Inferior parietal cortex (tissue), 1 donor: ENCODE measurements at regions not wholly inside any gene's neighbourhood (a gene's known extent, or its start where the extent isn't known, plus 50 kb on each side); places are given as distances from the start of the nearest gene placed in this dataset.

Experiments
- DNase-seq: peaks from one replicate; pipeline ENCODE4 v3.0.0-alpha.2; 2016; ENCODE audit errors: extremely low spot score

DNA sequence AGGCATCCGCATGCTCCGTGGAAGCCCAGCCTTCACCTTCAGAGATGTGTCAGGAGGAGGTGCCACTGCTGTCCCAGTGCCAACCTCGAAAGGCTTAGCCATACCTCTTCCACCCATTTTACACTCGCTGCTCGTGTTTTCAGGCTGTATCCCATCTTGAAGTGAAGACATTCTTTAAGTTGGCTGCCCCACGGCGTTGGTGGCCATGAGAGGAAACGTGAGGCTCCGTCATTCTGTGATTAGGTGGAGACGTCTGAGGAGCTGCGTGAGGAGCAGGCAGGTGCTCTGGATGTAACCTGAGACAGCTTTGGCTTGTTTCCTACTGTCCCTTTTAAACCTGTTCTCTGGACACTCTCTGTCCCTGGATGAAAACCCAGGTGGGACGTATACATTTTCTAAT lies 159.9 kb upstream of the RNF32 start:
- no peak for DNase-seq

DNA sequence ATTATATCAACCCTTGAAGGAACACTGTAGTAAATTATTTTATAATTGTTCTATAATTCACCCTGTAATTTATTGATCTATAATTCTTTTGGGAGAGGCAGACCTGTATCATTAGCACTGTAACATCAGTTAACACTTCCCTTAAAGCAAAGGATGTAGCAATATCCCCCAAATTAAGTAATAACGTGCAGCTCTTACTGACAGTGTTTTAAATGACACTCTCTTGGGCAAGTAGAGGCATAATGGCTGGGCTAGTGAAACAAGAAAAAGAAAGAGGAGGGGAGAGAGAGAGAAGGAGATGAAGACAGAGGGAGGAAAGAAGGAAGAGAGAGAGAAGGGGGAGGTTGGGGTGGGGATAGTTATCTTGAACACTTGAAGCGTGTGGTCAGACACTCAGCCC lies 161.0 kb upstream of the RNF32 start:
- DNase-seq: no peak

DNA sequence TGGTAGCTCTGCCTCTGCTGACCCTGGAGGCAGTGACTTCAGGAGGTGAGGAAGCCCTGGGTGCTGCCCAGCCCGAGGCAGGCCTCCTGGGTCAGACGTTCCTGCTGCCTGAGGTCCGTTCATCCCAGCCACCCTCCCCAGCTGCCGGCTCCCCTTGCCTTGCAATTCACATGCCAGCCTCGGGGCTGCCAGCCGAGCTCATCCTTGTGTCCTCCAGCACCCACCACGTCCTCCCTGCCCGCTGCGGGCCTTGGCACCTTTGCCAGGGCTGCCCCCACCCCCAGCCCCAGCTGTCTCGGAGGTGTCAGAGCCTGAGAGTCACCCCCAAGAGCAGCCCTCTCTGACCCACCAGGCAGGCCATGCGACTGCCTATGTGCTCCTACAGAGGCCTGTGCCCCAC lies 162.1 kb upstream of the RNF32 start:
- DNase-seq: no peak

- no peak for DNase-seq
Observed at GRCh38 chr7:156475666-156476065, 164.9 kb upstream of the RNF32 start.

DNA sequence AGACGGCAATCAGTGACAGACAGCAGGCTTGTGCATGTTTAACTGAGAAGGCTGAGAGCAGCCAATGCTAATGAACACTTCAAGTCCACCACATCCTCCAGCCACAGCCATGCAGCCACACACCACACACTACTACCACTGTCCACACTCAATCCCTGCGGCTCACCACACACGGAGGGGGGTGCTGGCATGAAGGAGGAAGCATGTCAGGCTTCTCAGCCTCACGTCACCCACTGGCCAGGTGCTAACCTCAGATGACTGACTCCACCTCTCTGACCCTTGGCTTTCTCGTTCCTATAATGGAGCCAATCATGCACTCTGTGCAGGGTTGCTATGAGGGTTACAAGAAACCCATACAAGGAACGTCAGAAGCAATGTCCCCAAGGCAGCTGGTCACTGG lies 165.4 kb upstream of the RNF32 start:
- no peak for DNase-seq

DNA sequence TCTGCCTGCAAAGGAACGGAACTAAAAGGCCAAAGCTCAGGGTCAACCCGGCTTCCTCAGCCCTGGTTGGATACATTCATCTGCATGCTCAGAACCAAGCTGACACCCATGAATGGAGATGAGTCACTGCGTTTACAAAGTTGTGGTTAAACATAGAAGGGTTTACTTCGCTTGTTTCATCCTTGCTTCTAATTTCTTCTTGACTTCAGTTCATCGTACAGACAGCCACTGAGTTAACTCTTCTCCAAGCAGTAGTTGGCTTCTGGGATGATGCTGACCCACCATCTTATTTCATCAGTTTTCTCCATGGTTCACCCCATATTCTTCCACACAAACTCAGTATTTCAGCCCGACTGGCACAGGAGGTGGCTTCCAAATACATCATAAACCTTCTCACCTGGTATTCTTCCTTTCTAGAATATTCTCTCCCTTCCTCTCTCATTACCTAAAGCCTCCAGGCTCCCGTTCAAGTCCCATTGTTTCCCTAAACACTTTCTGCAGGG lies 166.3 kb upstream of the RNF32 start:
- no peak for DNase-seq

GRCh38 chr7:156473476-156474240 lies 166.9 kb upstream of the RNF32 start:
- DNase-seq: peak; percentile 62

- DNase-seq: no peak
Observed at GRCh38 chr7:156472267-156472666, 168.3 kb upstream of the RNF32 start.

DNA sequence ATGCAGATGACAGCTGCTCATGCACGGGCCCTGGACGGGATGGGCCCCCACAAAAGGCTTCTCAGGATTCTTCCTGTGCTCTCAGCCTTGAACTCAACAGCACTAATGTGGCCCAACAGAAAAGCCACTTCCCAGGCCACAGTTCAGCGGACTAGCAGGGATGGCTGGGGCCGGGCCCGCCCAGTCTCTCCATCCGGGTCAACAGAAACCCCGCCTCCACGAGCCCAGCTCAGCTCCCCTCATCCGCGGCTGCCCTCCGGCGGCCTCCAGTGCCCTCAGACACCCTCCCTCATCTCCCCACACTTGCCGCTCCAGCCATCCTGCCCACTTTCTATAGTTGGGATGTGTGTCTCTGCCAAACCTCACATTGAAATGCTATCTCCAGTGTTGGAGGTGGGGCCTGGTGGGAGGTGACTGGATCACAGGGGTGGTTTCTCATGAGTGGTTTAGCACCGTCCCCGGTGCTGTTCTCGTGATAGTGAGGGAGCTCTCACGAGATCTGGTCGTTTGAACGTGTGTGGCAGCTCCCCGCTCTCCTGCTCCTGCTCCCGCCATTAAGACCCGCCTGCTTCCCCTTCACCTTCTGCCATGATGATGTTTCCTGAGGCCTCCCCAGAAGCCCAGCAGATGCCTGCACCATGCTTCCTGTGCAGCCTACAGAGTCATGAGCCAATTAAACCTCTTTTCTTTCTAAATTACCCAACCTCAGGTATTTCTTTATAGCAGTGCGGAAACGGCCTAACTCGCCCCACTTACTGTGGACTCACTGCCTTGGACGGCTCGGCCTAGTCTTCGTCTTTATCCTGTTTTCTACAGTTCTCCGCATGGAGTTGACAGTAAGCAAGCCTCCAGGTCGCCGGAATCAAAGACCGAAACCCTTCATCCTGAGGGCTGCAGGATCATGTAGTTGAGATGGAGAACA lies 169.9 kb upstream of the RNF32 start:
- DNase-seq: no peak

DNA sequence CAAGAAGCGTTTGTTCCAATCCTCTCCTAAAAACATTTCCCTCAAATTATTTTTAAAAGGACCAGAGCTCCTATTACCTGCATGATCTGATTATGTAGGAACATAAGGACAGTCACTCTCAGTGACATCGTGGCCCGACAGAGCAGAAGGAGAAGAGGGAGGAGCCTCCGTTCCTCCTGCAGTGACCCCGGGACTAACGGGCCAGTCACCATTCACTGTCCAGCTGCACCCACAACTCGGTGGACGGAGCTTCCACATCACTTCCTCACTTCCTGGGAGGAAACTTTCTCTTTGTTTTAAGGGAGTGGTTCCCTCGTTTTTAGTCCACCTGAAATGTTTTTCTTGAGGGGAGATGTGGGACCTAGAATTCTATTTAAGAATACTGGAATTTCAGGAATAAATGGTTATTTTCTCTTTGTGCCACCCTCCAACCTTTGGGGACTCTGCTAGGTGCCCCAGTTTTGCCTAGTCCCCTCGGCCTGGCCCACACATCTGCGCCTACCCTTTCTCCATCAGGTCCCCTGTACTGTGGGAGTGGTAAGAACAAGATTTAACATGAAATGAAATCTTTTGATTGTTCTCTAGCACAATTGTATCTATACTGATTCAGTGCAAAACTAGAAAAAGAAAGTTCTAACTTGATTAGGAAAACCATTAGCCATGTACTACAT lies 173.5 kb upstream of the RNF32 start:
- no peak for DNase-seq

GRCh38 chr7:156466272-156466671 lies 174.3 kb upstream of the RNF32 start:
- no peak for DNase-seq

DNA sequence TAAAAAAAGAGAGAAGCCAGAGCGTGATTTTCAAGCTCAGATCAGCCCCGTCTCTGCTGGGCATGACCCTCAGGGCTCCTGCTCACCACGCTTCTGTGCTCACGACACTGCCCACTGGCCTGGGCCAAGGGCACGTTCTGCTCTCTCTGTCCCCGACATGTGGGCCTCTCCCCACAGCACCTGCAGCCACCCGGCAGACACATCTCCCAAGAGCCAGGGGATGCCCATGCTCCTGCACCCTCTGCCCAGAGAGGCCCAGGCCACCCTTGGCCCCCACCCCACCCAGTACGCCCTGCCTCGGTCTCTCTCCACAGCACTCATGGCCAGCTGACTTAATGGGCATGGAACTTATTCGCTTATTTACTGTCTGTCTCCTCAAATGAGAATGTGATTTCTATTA lies 175.4 kb upstream of the RNF32 start:
- DNase-seq: no peak

DNA sequence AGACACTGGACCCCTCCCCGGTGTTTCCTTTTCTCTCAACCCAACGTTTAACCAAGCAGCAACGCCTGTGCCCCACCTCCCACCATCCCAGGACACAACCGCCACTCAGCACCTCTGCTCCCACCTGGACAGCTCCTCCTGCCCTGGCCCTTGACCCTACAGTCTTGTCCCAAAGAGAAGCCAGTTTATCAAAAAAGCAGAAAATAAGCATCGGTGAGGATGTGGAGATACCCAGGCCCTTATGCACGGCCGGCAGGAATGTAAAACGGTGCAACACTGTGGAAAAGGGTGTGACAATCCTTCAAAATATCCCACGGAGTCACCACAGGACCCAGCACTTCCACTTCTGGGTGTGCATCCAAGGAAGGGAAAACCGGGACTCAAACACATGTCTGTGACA lies 176.2 kb upstream of the RNF32 start:
- no peak for DNase-seq

- no peak for DNase-seq
Observed at GRCh38 chr7:156463280-156463679, 177.3 kb upstream of the RNF32 start.

DNA sequence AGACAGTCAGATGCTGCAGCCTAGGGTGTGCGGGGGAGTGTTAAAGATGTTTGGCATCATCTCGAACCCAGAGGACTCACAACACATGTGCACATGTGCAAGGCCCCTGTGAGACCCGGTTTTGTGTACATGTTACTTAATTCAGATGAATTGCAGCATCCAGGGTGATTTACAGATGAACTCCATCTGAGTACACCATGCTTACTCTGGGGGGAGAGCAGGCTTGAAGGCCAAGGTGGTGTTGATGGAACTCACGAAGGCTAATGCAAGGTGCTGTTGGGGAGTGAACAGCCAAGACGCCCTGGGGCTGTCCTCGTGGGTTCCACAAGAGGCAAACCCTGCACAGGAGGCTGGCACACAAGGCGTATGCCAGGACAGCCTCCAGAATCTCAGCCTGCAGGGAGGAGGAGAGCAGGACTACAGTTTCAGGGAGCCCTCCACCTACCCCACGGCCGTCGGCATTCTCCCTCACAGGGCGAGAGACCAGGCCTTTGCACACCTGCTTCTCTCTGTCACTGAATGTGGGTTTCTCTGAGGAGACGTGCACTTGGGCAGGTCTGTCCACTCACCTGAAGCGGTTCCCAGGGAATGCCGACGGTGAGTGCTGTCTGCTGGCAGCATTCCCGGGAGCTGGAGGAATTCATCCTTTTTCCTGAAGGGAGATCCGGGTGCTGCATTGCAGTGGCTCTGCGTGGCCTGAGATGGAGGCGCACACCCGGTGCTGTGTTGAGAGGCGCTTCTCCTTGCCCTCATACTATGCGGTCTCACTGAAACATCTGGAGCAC lies 178.5 kb upstream of the RNF32 start:
- DNase-seq: no peak

GRCh38 chr7:156460858-156461627 lies 179.5 kb upstream of the RNF32 start:
- no peak for DNase-seq

DNA sequence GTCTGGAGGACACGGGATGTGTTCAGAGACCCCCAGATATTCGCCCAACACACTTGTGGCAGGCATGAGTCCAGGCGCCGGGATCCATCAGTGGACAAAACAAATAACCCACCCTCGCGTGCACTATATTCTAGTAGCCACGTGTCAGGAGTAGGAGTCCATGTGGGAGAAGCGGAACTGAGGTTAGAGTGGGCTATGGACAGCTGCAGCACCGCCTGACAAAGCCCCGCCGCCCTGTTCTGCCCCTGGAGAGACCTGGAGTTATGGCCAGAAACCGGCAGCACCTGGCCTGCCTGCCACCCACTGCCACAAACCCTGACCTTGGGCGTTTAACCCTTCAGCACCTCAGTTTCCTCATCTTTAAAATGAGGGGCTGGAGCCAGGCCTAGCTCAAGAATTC lies 181.0 kb upstream of the RNF32 start:
- DNase-seq: no peak

DNA sequence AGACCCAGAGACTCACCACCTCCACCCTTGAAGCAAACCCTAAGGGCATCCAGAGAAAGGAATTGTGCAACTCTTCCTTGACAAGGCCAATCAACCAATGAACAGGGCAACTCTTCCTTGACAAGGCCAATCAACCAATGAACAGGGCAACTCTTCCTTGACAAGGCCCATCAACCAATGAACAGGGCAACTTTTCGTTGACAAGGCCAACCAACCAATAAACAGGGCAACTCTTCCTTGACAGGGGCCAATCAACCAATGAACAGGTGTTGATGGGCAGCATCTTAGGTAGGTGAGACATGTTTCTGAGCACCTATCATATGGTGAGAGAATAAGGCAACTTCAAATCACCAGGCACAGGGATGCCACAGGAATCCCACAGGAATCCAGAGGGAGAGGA lies 181.5 kb upstream of the RNF32 start:
- no peak for DNase-seq

DNA sequence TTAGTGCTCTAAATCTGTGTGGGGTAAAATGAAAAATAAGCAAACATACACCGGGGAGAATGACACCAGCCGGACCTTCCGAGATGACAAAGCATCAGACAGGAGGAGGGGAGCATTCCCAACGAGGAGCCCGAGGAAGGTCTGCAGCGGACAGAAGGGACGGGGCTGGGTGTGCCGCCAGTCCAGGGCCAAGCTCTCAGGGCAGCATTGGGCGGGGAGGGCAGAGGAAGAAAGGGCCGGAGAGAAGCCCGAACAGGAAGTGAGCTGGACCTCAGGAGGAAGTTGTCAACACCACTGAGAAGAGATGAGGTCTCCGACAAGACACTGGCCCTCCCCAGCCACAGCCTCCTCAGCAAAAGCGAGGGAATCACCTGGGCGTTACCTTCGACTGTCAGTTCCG lies 182.6 kb upstream of the RNF32 start:
- DNase-seq: no peak

GRCh38 chr7:156456503-156457115 lies 184.0 kb upstream of the RNF32 start:
- no peak for DNase-seq
